ENCODE measurements at regions not wholly inside any gene's neighbourhood (a gene's known extent, or its start where the extent isn't known, plus 50 kb on each side); places are given as distances from the start of the nearest gene placed in this dataset.

DNA sequence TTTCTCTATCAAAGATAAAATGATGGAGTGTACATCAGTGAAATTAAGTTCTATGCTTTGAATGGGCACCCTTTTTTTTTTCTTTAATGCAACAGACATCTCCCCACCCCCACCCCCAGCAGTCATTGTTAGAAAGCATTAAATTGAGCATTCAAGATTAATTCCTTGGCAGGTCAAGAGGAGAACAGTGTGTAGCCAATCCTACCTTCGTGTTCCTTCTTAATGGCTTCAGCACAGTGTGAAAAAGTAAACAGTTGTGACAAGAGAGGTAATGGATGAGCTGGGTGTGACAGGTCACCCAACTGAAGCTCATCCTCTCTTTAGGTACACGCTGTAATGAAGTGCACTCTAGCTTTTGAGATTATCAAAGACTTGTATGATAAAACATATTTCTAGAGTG lies 198.5 kb upstream of the RARB start:
- no peak overlapping the region for H3K18ac ChIP-seq (ENCODE audit: extremely low read depth, low read length)
- no peak for FAIRE-seq
- no peaks in the 10 kb centered on the region for H3K27me3 ChIP-seq (replicated peaks in 1 of 4; ENCODE audit: control insufficient read depth in 3 of 4, extremely low read depth in 1 of 4, insufficient read depth in 3 of 4, low read length in 3 of 4)
- H4K5ac ChIP-seq (ENCODE audit: insufficient read length, low read depth, low read length), result no peak overlapping the region
- no peak overlapping the region for H2BK20ac ChIP-seq (ENCODE audit: low read length)
- no peaks in the 10 kb centered on the region for H3K23me2 ChIP-seq (ENCODE audit: low read depth, low read length)
- POLR2A ChIA-PET (ENCODE audit: partially characterized antibody), result no interaction called here
- H3K79me2 ChIP-seq (ENCODE audit: control insufficient read depth in 1 of 2, insufficient read depth in 2 of 2, low read length in 2 of 2), result no peaks in the 10 kb centered on the region
- no peak overlapping the region for H2BK120ac ChIP-seq (replicated peaks; ENCODE audit: low read depth, low read length)
- no peak overlapping the region for H3K23ac ChIP-seq (ENCODE audit: insufficient read length)
- H2BK12ac ChIP-seq (ENCODE audit: low read depth, low read length), result no peak overlapping the region
- no peaks in the 10 kb centered on the region for H3K79me1 ChIP-seq (ENCODE audit: low read depth, low read length)
- CTCF ChIA-PET (ENCODE audit: partially characterized antibody), result interaction anchor here (0.7 to 1.1 kb wide), 3 partner anchors 12 to 213 kb away, joined by 3 to 5 read pairs (median 3); no protein-coding TSS in a partner anchor
- H3K4me3 ChIP-seq (ENCODE audit: extremely low read depth in 1 of 4, insufficient read depth in 2 of 4, low read depth in 3 of 4, low read length in 4 of 4), result no peak overlapping the region
- no peak overlapping the region for H2AFZ ChIP-seq (ENCODE audit: low read length)
- no peak overlapping the region for H3K14ac ChIP-seq (ENCODE audit: insufficient read length)
- no peak overlapping the region for H2BK15ac ChIP-seq (ENCODE audit: low read length)
- H4K20me1 ChIP-seq (replicated peaks in 1 of 2; ENCODE audit: control insufficient read depth in 1 of 2, insufficient read depth in 2 of 2, low read length in 2 of 2), result no peaks in the 10 kb centered on the region
- H3K9me3 ChIP-seq (ENCODE audit: insufficient read depth in 2 of 2, low read depth in 1 of 2, low read length in 1 of 2), result no peaks in the 10 kb centered on the region
- H3K36me3 ChIP-seq (ENCODE audit: control insufficient read depth in 2 of 4, insufficient read depth in 4 of 4, low read length in 3 of 4), result no peaks in the 10 kb centered on the region
- H3K56ac ChIP-seq (replicated peaks; ENCODE audit: insufficient read length, low read depth, low read length), result no peak overlapping the region
- H3K9ac ChIP-seq (replicated peaks in 1 of 4; ENCODE audit: extremely low read depth in 1 of 4, low read depth in 3 of 4, low read length in 3 of 4), result no peak overlapping the region
- no peak overlapping the region for H3K27ac ChIP-seq (ENCODE audit: low read depth, low read length)
- H3K4me1 ChIP-seq (replicated peaks in 1 of 4; ENCODE audit: control insufficient read depth in 3 of 4, insufficient read depth in 4 of 4, low read length in 3 of 4), result no peaks in the 10 kb centered on the region
- H4K91ac ChIP-seq (replicated peaks; ENCODE audit: insufficient read length, low read length), result no peak overlapping the region
- H3K4me2 ChIP-seq (ENCODE audit: insufficient read depth in 1 of 2, low read depth in 2 of 2, low read length in 2 of 2), result no peak overlapping the region
- no peak overlapping the region for H2AK5ac ChIP-seq (ENCODE audit: low read depth, low read length)
- H2BK5ac ChIP-seq (ENCODE audit: low read depth, low read length), result no peak overlapping the region
- WGBS, 2 experiments (ENCODE audit: extremely low coverage in 1 of 2, insufficient coverage in 1 of 2, insufficient read length in 1 of 2, insufficient replicate concordance in 2 of 2, low coverage in 1 of 2, low lambda C conversion rate in 2 of 2, missing lambda C conversion rate in 1 of 2), result 79% methylated on average over 2 of the region's 2 CpGs; no CpG with 5 or more reads in 1 of the 2 experiments
- H3K4ac ChIP-seq (replicated peaks; ENCODE audit: insufficient read length, low read depth, low read length), result no peak overlapping the region
- H4K8ac ChIP-seq (ENCODE audit: extremely low read depth, insufficient read depth, low read length), result no peak overlapping the region
- DNase-seq (ENCODE audit: low read depth in 1 of 2, low spot score in 2 of 2), result no peak
- TF ChIP-seq BCL11A (IDR thresholded peaks at IDR 0.05; ENCODE audit: low read depth in 2 of 2, low read length in 2 of 2) (no peak), BRCA1 (IDR thresholded peaks at IDR 0.05; ENCODE audit: low read depth, low read length) (no peak)

Measured in H1 (cell line).